ENCODE measurements at regions not wholly inside any gene's neighbourhood (a gene's known extent, or its start where the extent isn't known, plus 50 kb on each side); places are given as distances from the start of the nearest gene placed in this dataset.

GRCh38 chr4:30943356-30943755 lies 223.2 kb downstream of the PCDH7 start:
- DNase-seq = no peak

GRCh38 chr4:30945586-30945985 lies 225.4 kb downstream of the PCDH7 start:
- DNase-seq = no peak

GRCh38 chr4:30946288-30946687 lies 226.1 kb downstream of the PCDH7 start:
- no peak for DNase-seq

- DNase-seq = no peak
These were observed 228.5 kb downstream of the PCDH7 start for GRCh38 chr4:30948653-30949052.

GRCh38 chr4:30950737-30951136 lies 230.6 kb downstream of the PCDH7 start:
- DNase-seq = no peak

- DNase-seq = no peak
These were observed 232.5 kb downstream of the PCDH7 start for GRCh38 chr4:30952526-30953219.

GRCh38 chr4:30953799-30954198 lies 233.6 kb downstream of the PCDH7 start:
- no peak for DNase-seq

GRCh38 chr4:30956916-30957315 lies 236.7 kb downstream of the PCDH7 start:
- DNase-seq = no peak

GRCh38 chr4:30957706-30958105 lies 237.5 kb downstream of the PCDH7 start:
- no peak for DNase-seq

- no peak for DNase-seq
These were observed 239.8 kb downstream of the PCDH7 start for GRCh38 chr4:30959781-30960485.

GRCh38 chr4:30962939-30963338 lies 242.8 kb downstream of the PCDH7 start:
- DNase-seq = no peak

GRCh38 chr4:30968926-30969325 lies 248.8 kb downstream of the PCDH7 start:
- no peak for DNase-seq

- DNase-seq = no peak
These were observed 252.4 kb downstream of the PCDH7 start for GRCh38 chr4:30972542-30972941.

- no peak for DNase-seq
These were observed 253.8 kb downstream of the PCDH7 start for GRCh38 chr4:30973993-30974392.

GRCh38 chr4:30979402-30979801 lies 259.2 kb downstream of the PCDH7 start:
- DNase-seq = no peak

GRCh38 chr4:30989508-30989907 lies 269.3 kb downstream of the PCDH7 start:
- DNase-seq = no peak

- no peak for DNase-seq
These were observed 276.7 kb downstream of the PCDH7 start for GRCh38 chr4:30996841-30997240.

GRCh38 chr4:31005037-31005436 lies 284.9 kb downstream of the PCDH7 start:
- DNase-seq = no peak

GRCh38 chr4:31007858-31008257 lies 287.7 kb downstream of the PCDH7 start:
- DNase-seq = no peak

GRCh38 chr4:31009926-31010325 lies 289.8 kb downstream of the PCDH7 start:
- no peak for DNase-seq

GRCh38 chr4:31015123-31015522 lies 295.0 kb downstream of the PCDH7 start:
- DNase-seq = no peak

- DNase-seq = no peak
These were observed 296.3 kb downstream of the PCDH7 start for GRCh38 chr4:31016322-31017061.

GRCh38 chr4:31020363-31020762 lies 300.2 kb downstream of the PCDH7 start:
- no peak for DNase-seq

- DNase-seq = no peak
These were observed 300.8 kb downstream of the PCDH7 start for GRCh38 chr4:31021008-31021407.

Data from NCI-H1436 treated with DMSO at 0.1 percent for 48 hours (cell line).